ENCODE measurements at regions not wholly inside any gene's neighbourhood (a gene's known extent, or its start where the extent isn't known, plus 50 kb on each side); places are given as distances from the start of the nearest gene placed in this dataset.

DNA sequence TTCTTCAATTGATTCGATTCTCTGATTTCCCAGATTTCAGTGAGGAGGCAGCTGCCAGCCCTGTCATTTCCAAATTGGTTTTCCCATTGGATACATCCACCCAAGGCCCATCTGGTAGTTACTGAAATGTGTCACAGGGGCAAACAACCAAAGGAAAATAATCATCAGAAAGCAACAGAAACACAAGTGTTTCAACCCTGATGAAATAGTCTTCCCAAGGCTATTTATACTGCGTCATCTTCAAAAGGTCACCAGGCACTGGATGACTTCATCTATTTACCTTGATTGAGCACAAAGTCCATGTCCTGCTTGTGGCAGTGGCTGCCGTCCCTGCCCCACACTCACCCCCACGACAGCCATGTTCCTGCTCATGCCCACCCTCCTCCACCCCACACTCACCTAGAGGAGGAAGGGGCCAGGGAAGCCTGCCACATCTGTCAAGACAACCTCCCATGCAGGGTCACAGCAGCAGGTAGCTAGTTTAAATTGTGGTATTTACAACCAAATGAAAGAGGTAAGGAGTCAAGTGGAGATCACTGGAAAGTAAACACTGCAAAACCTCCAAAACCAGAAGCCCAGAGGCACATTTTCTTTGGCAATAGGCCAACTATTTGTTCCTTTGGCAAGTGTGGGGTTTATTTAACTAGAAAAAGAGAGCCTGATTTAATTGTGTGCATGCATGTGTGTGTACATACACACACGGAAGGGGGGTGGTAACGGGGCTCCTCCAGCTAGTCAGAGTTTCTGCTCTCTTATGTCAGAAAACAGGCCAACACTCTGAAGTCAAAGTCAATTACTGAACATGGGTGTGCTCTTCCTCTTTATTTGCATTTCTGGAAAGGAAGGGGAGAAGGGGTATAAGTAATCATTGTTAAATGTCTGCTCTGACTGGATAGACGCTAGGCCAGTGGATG is 49.5 kb upstream of the RAB4A start:
- no peaks in the 10 kb centered on the region for H3K36me3 ChIP-seq
- H3K27me3 ChIP-seq (replicated peaks; ENCODE audit: insufficient read depth), result no peaks in the 10 kb centered on the region
- H3K4me1 ChIP-seq (replicated peaks), result peaks cover 11% of the 10 kb centered on the region
- no peak for TF ChIP-seq POLR2A (IDR thresholded peaks at IDR 0.05)
- TF ChIP-seq, protein P1, sequence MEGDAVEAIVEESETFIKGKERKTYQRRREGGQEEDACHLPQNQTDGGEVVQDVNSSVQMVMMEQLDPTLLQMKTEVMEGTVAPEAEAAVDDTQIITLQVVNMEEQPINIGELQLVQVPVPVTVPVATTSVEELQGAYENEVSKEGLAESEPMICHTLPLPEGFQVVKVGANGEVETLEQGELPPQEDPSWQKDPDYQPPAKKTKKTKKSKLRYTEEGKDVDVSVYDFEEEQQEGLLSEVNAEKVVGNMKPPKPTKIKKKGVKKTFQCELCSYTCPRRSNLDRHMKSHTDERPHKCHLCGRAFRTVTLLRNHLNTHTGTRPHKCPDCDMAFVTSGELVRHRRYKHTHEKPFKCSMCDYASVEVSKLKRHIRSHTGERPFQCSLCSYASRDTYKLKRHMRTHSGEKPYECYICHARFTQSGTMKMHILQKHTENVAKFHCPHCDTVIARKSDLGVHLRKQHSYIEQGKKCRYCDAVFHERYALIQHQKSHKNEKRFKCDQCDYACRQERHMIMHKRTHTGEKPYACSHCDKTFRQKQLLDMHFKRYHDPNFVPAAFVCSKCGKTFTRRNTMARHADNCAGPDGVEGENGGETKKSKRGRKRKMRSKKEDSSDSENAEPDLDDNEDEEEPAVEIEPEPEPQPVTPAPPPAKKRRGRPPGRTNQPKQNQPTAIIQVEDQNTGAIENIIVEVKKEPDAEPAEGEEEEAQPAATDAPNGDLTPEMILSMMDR (IDR thresholded peaks at IDR 0.05), result no peak
- peak; percentile 92 for TF ChIP-seq POLR2AphosphoS5 (IDR thresholded peaks at IDR 0.05)
- no peaks in the 10 kb centered on the region for H3K9me3 ChIP-seq
- peak; percentile 92 for DNase-seq (ENCODE audit: low spot score)
- 23% methylated on average over 7 of the region's 7 CpGs for WGBS
- intact Hi-C loops (cut with DNase I), result loop anchor here (10.0 kb wide), 1 partner anchor 197 kb away; no protein-coding TSS in a partner anchor
- H3K27ac ChIP-seq, result peak overlapping the region; percentile 80 to 88
- no peak overlapping the region for H3K4me3 ChIP-seq

All from prostate gland (tissue), 2 donors.